Left lobe of liver (tissue), 2 donors: ENCODE measurements at regions not wholly inside any gene's neighbourhood (a gene's known extent, or its start where the extent isn't known, plus 50 kb on each side); places are given as distances from the start of the nearest gene placed in this dataset.

ENCODE experiments used
- ATAC-seq: fragments of 200-7000 bp; cut with Tn5 transposase; one replicate; pipeline ENCODE4 v1.9.1; 2020; ENCODE audit warnings: mild to moderate bottlenecking, moderate library complexity
- DNase-seq: peaks from one replicate; pipeline ENCODE4 v3.0.0-alpha.2; 2020; ENCODE audit warnings: low spot score
- donor health status: DM: no; HTN: no; CAD: no; lungs with moderate emphysema.
- donor health status: DM: no; HTN: yes; CAD: no.

DNA sequence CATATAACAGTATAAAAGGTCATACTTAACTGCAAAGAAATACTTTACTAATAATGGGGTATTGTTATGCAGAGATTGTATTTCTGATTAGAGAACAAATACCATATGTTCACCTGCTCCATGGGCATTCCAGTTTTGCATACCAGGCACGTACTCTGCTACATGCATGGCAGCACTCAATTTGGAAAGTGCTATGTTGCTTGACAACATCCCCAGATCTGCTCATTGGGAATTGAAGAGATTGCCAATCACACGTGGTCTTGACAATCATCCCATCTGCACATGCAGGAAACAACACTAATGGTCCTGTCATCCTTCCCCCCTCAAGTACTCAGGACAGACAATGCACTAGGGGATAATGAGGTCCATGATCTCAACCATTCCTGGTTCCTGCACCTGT, 63.4 kb upstream of the PDE4B start:
- DNase-seq (no peak), ATAC-seq (no peak)

DNA sequence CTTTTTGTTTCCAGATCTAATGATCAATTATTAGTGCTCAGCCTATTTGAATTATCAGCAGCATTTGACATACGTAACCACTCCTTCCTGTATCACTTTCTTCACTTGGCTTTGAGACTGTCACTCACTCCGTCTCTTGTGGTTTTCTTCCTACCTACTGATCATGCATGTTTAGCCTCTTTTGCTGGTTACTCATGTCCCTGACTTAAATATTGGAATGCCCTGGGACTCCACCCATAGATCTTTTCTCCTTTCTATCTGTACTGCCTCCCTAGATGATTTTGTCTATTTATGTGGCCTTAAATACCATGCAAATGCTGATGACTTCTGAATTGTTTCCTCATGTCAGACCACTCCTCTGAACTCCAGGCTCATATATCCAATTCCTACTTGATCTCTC, 57.7 kb upstream of the PDE4B start:
- ATAC-seq: no peak

DNA sequence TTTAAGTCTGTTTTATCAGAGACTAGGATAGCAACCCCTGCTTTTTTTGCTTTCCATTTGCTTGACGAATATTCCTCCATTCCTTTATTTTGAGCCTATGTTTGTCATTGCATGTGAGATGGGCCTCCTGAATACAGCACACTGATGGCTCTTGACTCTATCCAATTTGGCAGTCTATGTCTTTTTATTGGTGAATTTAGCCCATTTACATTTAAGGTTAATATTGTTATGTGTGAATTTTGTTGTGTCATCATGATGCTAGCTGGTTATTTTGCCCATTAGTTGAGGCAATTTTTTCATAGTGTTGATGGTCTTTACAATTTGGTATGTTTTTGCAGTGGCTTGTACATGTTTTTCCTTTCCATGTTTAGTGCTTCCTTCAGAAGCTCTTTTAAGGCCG, 50.7 kb upstream of the PDE4B start:
- ATAC-seq (no peak), DNase-seq (no peak)

More for the DNA sequence above, 57.7 kb upstream of the PDE4B start:
- no peak for DNase-seq
